HUES6 (cell line): ENCODE measurements at regions not wholly inside any gene's neighbourhood (a gene's known extent, or its start where the extent isn't known, plus 50 kb on each side); places are given as distances from the start of the nearest gene placed in this dataset.
"Not testable (repeated sequence)": the region's sequence is repeated elsewhere in the genome, so short reads cannot be mapped to it uniquely, and the experiment has no call there.

ENCODE experiments used
- H3K27ac ChIP-seq: 2 replicates; pipeline ENCODE4 v1.7.0; 2013; ENCODE audit warnings: low read depth, mild to moderate bottlenecking, low read length, inconsistent platforms
- H3K27me3 ChIP-seq: 2 replicates; pipeline ENCODE4 v1.6.1; 2013; ENCODE audit warnings: low read length; ENCODE audit not compliant: control insufficient read depth, insufficient read depth
- H3K36me3 ChIP-seq: 2 replicates; pipeline ENCODE4 v1.6.1; 2013; ENCODE audit warnings: low read length; ENCODE audit not compliant: control insufficient read depth, insufficient read depth
- H3K4me1 ChIP-seq: 2 replicates; pipeline ENCODE4 v1.6.1; 2013; ENCODE audit warnings: low read length; ENCODE audit not compliant: control insufficient read depth, insufficient read depth
- H3K4me3 ChIP-seq: 2 replicates; pipeline ENCODE4 v1.5.1; 2013; ENCODE audit warnings: low read depth, low read length
- H3K9ac ChIP-seq: one replicate; pipeline ENCODE4 v1.6.1; 2013; ENCODE audit warnings: mild to moderate bottlenecking, low read length
- H3K9me3 ChIP-seq: 2 replicates; pipeline ENCODE4 v1.6.1; 2013; ENCODE audit warnings: low read depth, low read length; ENCODE audit not compliant: control insufficient read depth, insufficient read depth

- H3K9ac ChIP-seq, H3K27ac ChIP-seq, H3K4me3 ChIP-seq, H3K4me1 ChIP-seq, H3K36me3 ChIP-seq, H3K9me3 ChIP-seq, H3K27me3 ChIP-seq: not testable (repeated sequence)
Observed at GRCh38 chr2:87132577-87132976, 110.9 kb upstream of the PLGLB1 start.

- H3K4me1 ChIP-seq, H3K27ac ChIP-seq, H3K27me3 ChIP-seq, H3K9me3 ChIP-seq, H3K9ac ChIP-seq, H3K36me3 ChIP-seq, H3K4me3 ChIP-seq: not testable (repeated sequence)
Observed at GRCh38 chr2:87151835-87152493, 130.3 kb upstream of the PLGLB1 start.

GRCh38 chr2:87174454-87174853 is 152.8 kb upstream of the PLGLB1 start:
- not testable (repeated sequence) for H3K9me3 ChIP-seq, H3K4me1 ChIP-seq, H3K27me3 ChIP-seq, H3K36me3 ChIP-seq, H3K27ac ChIP-seq, H3K9ac ChIP-seq, H3K4me3 ChIP-seq

DNA sequence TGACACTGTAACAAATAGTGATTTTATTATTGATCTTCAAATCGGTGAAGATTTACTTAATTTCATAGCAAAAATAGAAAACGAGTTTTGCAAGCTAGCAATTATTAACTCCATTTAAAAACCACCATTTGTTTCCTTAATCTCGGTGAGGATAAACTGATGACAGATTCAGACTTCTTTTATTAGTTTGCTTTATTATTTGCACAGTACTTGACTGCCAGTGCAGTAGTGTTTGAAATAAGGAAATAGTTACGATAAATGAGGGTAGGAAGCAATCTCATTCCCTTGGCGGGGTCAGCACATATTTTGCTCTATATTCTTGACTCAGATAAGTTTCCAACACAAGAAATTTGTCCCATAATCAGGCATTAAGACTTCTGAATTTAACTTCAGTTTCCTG is 161.7 kb upstream of the PLGLB1 start:
- H3K4me3 ChIP-seq, H3K36me3 ChIP-seq, H3K4me1 ChIP-seq, H3K9ac ChIP-seq, H3K9me3 ChIP-seq, H3K27ac ChIP-seq, H3K27me3 ChIP-seq: not testable (repeated sequence)

DNA sequence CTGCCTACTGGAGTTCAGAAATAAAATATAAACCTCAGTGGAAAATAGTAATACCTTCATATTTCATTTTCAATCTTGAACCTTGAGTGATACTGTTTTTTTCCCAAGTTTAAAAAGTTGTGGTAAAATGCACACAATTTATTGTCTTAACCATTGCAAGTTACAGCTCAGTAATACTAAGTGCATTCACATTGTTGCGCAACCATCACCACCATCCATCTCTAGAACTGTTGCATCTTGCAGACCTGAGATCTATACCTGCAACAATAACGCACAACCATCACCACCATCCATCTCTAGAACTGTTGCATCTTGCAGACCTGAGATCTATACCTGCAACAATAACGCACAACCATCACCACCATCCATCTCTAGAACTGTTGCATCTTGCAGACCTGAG is 162.6 kb upstream of the PLGLB1 start:
- H3K9me3 ChIP-seq, H3K36me3 ChIP-seq, H3K4me3 ChIP-seq, H3K27ac ChIP-seq, H3K27me3 ChIP-seq, H3K4me1 ChIP-seq, H3K9ac ChIP-seq: not testable (repeated sequence)

DNA sequence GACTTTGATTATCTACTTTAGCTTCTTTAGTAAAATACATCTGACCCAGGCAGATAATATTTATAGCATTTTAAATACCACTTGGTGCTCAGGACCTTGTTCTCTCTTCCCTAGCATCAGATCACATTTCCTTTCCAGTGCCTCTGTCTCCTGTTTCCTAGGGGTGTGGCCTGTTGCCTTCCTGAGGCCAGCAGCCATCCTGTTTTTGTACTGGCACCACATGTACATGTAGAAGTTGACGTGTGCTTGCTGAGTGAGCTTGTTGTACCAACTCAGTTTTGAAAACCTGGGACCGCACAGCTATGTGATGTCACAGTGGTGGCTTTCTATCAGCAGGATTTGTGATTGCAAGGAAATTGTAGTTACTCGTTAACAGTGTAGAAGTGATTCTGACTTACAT is 167.6 kb upstream of the PLGLB1 start:
- H3K9me3 ChIP-seq, H3K4me3 ChIP-seq, H3K27ac ChIP-seq, H3K27me3 ChIP-seq, H3K36me3 ChIP-seq, H3K4me1 ChIP-seq, H3K9ac ChIP-seq: not testable (repeated sequence)

DNA sequence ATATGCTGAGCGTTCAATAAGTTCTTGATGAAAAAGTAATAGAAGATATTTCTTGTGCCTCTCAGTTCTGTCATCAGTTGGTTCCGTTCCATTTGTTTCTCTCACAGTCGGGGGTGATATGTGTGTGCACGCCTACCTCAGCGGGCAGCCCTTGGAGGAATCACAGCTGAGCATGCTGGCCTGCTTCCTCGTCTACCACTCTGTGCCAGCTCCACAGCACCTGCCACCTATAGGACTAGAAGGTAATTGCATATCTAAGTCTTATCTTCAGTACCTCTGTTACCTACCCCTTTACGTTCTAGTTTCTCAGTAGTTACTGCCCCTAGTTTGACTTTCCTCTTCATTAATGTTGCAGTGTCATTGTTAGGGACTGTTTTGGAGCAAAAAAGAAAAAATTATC is 171.7 kb upstream of the PLGLB1 start:
- not testable (repeated sequence) for H3K27me3 ChIP-seq, H3K9ac ChIP-seq, H3K27ac ChIP-seq, H3K36me3 ChIP-seq, H3K9me3 ChIP-seq, H3K4me3 ChIP-seq, H3K4me1 ChIP-seq

- H3K27ac ChIP-seq, H3K27me3 ChIP-seq, H3K9me3 ChIP-seq, H3K36me3 ChIP-seq, H3K4me3 ChIP-seq, H3K9ac ChIP-seq, H3K4me1 ChIP-seq: not testable (repeated sequence)
Observed at GRCh38 chr2:87194254-87194999, 172.8 kb upstream of the PLGLB1 start.

DNA sequence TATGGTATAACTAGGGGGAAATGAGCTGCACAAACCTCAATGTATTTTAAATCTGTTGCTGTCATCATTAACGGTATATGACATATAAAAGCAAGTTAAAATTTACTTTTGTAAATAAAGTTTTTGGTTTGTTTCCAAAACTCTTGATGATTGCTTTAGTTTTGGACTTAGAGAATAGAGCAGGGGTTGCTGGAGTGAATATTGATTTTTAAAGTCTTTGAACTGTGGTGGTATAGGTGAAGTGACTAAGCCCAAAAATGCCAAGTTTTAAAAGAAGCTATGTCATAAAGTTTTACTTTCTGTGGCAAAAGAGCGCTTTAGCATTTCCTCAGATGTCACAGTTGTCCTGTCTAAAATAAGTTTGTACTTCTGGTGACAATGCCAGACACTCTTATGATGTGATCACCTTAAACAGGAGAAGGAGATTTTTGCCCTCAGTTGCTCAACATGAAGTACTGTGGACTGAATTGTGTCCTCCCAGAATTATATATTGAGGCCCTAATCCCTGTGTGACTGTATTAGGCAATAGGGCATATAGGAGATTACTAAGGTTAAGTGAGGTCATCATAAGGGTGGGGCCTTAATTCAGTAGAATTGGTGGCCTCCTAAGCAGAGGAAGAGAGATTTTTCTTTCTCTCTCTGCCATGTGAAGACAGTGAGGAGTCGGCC is 175.2 kb upstream of the PLGLB1 start:
- H3K9ac ChIP-seq, H3K36me3 ChIP-seq, H3K27me3 ChIP-seq, H3K4me1 ChIP-seq, H3K4me3 ChIP-seq, H3K27ac ChIP-seq, H3K9me3 ChIP-seq: not testable (repeated sequence)

DNA sequence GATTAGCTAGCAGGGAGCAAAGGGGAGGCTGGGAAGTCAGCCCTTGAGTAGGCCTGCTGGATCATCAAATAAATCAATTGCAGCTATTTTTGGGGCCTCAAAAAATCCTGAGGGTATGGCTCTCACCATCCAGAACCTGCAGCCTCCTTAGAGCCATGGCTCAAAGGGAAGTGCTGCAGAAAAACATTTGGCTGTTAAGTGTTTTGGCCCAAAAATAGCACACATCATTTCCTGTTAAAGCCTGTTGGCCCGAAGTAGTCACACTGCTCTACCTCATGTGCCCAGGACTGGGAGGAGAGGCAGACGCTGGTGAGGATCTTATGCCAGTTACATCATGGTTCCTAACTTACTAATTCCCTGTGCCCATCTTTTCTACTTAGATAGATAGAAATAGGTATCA is 176.8 kb upstream of the PLGLB1 start:
- not testable (repeated sequence) for H3K27ac ChIP-seq, H3K36me3 ChIP-seq, H3K4me1 ChIP-seq, H3K9ac ChIP-seq, H3K9me3 ChIP-seq, H3K27me3 ChIP-seq, H3K4me3 ChIP-seq

DNA sequence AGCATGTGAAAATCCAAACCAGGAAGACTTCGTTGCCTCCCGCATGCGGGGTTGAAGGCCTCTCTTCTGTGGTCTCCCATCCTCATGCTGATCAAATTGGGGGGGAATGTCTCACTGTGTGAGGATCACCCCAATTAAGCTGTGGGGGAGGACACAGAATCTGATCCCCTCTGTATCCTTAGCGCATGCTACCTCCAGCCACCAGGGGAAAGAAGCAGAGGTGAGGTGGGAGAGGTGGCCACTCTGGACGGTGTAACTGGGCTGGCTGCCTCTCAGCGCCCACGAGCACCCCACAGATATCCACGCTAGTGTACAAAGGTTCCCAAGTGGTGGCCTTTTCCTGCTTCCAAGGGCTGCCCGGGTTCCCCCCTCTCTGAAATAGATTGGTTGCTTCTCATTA is 177.6 kb upstream of the PLGLB1 start:
- not testable (repeated sequence) for H3K9ac ChIP-seq, H3K4me3 ChIP-seq, H3K27ac ChIP-seq, H3K27me3 ChIP-seq, H3K9me3 ChIP-seq, H3K36me3 ChIP-seq, H3K4me1 ChIP-seq
